A549 (cell line): ENCODE measurements at regions not wholly inside any gene's neighbourhood (a gene's known extent, or its start where the extent isn't known, plus 50 kb on each side); places are given as distances from the start of the nearest gene placed in this dataset.

Experiments used
- BHLHE40 ChIP-seq: IDR thresholded peaks from 2 replicates; pipeline ENCODE4 v1.6.1; 2012; ENCODE audit warnings: low read depth, low read length, inconsistent platforms
- CTCF ChIP-seq: fragments of >200 bp; sonication (Bioruptor Twin); formaldehyde crosslinking; IDR thresholded peaks from 3 replicates; pipeline ENCODE4 v1.5.1; 2016
- EP300 ChIP-seq, 2 experiments: fragments of >200 bp; sonication (Bioruptor Twin); formaldehyde crosslinking; IDR thresholded peaks; 2 replicates in 1 of 2; 3 replicates in 1 of 2; pipeline ENCODE4 v1.6.1; 2016 to 2017
- MAFK ChIP-seq: fragments of 450-650 bp; IDR thresholded peaks from 2 replicates; pipeline ENCODE4 v1.6.1; 2014; ENCODE audit not compliant: partially characterized antibody
- NFE2L2 ChIP-seq: fragments of 150-350 bp; conservative IDR thresholded peaks from 2 replicates; pipeline ENCODE4 v1.6.1; 2014; ENCODE audit warnings: low read length
- PHF8 ChIP-seq: fragments of 200-600 bp; sonication (generic); IDR thresholded peaks from 2 replicates; pipeline ENCODE4 v1.6.1; 2016; ENCODE audit warnings: low read depth, mild to moderate bottlenecking, antibody characterized with exemption, moderate library complexity, borderline replicate concordance
- POLR2A ChIP-seq: IDR thresholded peaks from 2 replicates; pipeline ENCODE4 v1.6.1; 2012; ENCODE audit warnings: mild to moderate bottlenecking, low read length
- RAD21 ChIP-seq, 2 experiments: fragments of >200 bp in 1 of 2; sonication (Bioruptor Twin) in 1 of 2; formaldehyde crosslinking in 1 of 2; IDR thresholded peaks in 1 of 2; conservative IDR thresholded peaks in 1 of 2; 2 replicates in 1 of 2; 3 replicates in 1 of 2; pipeline ENCODE4 v1.6.1; 2012 to 2018; ENCODE audit warnings: inconsistent platforms in 1 of 2
- SREBF2 ChIP-seq: fragments of 450-650 bp; IDR thresholded peaks from 2 replicates; pipeline ENCODE4 v1.6.1; 2014; ENCODE audit warnings: mild to moderate bottlenecking, moderate library complexity
- TFCP2L1 ChIP-seq: fragments of 250-450 bp; sonication (Bioruptor Pico); IDR thresholded peaks from 2 replicates; pipeline ENCODE4 v1.5.0; 2021; ENCODE audit warnings: mild to moderate bottlenecking
- TF ChIP-seq, protein P1 (sequence below): fragments of >200 bp; sonication (Bioruptor Twin); formaldehyde crosslinking; IDR thresholded peaks from 3 replicates; pipeline ENCODE4 v1.6.1; 2016
- TF ChIP-seq, protein P2 (sequence below): fragments of 150-350 bp; IDR thresholded peaks from 2 replicates; pipeline ENCODE4 v1.6.1; 2014; ENCODE audit warnings: low read depth, mild to moderate bottlenecking, low read length

DNA sequence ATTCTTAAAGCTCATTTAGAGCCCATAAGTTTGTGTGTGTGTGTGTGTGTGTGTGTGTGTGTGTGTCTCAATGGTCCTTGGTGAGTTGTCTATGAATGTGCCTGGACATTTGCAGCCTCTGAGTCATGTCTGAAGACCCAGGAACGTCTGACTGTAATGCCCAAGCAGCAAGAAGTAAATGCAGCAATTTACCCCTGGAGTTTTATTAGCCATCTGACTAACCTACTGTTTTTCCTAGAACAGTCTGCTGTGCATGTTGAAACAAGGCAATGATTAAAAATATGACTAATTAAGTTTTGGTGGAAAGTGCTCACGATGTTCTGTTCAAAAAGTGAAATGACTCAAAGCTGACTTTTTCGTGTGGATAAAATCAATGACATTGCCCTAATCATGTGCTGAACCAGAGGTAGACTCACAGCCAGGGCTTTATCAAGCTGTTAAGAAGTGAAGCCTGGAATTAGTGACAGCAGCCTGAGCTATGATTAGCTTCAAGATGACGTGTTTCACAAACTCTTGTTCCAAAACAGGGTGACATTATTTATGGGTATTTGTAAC, 201.6 kb downstream of the CPE start:
- TF ChIP-seq NFE2L2: no peak
- no peak for TF ChIP-seq CTCF
- TF ChIP-seq POLR2A: no peak
- TF ChIP-seq, protein P1, sequence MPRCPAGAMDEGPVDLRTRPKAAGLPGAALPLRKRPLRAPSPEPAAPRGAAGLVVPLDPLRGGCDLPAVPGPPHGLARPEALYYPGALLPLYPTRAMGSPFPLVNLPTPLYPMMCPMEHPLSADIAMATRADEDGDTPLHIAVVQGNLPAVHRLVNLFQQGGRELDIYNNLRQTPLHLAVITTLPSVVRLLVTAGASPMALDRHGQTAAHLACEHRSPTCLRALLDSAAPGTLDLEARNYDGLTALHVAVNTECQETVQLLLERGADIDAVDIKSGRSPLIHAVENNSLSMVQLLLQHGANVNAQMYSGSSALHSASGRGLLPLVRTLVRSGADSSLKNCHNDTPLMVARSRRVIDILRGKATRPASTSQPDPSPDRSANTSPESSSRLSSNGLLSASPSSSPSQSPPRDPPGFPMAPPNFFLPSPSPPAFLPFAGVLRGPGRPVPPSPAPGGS: no peak
- TF ChIP-seq BHLHE40: no peak
- TF ChIP-seq EP300 (IDR thresholded peaks at IDR 0.05): no peak
- TF ChIP-seq RAD21 (conservative IDR thresholded peaks at IDR 0.05 in 1 of 2, IDR thresholded peaks at IDR 0.05 in 1 of 2): no peak
- no peak for TF ChIP-seq PHF8
- TF ChIP-seq SREBF2: no peak
- TF ChIP-seq MAFK: no peak
- no peak for TF ChIP-seq TFCP2L1 (CRISPR knock-in tag)
- TF ChIP-seq, protein P2, sequence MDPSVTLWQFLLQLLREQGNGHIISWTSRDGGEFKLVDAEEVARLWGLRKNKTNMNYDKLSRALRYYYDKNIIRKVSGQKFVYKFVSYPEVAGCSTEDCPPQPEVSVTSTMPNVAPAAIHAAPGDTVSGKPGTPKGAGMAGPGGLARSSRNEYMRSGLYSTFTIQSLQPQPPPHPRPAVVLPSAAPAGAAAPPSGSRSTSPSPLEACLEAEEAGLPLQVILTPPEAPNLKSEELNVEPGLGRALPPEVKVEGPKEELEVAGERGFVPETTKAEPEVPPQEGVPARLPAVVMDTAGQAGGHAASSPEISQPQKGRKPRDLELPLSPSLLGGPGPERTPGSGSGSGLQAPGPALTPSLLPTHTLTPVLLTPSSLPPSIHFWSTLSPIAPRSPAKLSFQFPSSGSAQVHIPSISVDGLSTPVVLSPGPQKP: no peak
